ENCODE measurements at regions not wholly inside any gene's neighbourhood (a gene's known extent, or its start where the extent isn't known, plus 50 kb on each side); places are given as distances from the start of the nearest gene placed in this dataset.

DNA sequence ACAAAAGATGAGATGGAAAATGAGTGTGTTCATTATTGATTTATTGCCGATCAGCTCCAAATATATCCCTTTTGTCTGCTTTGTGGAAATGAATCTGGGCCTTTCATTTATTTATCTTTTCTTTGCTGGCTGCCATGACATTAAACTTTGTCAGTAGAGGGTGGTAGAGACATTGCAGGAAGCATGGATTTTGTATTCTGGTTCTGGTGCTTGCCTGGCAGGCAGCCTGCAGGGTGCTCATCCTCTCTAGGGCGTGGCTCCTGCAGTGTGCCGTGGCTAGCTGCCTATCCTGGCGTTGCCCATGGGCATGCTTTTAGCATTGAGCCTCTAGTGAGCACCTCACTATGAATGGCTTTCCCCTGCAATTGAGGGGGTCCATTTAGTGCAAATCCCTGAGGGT lies 593.1 kb downstream of the RNF144A start:
- TF ChIP-seq POLR2A (IDR thresholded peaks at IDR 0.05; ENCODE audit: extremely low read depth, insufficient read length), result no peak
- TF ChIP-seq, protein P1, sequence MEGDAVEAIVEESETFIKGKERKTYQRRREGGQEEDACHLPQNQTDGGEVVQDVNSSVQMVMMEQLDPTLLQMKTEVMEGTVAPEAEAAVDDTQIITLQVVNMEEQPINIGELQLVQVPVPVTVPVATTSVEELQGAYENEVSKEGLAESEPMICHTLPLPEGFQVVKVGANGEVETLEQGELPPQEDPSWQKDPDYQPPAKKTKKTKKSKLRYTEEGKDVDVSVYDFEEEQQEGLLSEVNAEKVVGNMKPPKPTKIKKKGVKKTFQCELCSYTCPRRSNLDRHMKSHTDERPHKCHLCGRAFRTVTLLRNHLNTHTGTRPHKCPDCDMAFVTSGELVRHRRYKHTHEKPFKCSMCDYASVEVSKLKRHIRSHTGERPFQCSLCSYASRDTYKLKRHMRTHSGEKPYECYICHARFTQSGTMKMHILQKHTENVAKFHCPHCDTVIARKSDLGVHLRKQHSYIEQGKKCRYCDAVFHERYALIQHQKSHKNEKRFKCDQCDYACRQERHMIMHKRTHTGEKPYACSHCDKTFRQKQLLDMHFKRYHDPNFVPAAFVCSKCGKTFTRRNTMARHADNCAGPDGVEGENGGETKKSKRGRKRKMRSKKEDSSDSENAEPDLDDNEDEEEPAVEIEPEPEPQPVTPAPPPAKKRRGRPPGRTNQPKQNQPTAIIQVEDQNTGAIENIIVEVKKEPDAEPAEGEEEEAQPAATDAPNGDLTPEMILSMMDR (IDR thresholded peaks at IDR 0.05; ENCODE audit: low read depth, low read length), result no peak
- TF ChIP-seq, protein P2, sequence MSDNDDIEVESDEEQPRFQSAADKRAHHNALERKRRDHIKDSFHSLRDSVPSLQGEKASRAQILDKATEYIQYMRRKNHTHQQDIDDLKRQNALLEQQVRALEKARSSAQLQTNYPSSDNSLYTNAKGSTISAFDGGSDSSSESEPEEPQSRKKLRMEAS (IDR thresholded peaks at IDR 0.05; ENCODE audit: low read depth, low read length), result no peak

Data from NB4 (cell line).